Liver (tissue), 8 donors: ENCODE measurements at regions not wholly inside any gene's neighbourhood (a gene's known extent, or its start where the extent isn't known, plus 50 kb on each side); places are given as distances from the start of the nearest gene placed in this dataset.

Experiments used
- DNase-seq: peaks from one replicate; pipeline ENCODE4 v3.0.0-alpha.2; 2017; ENCODE audit warnings: low spot score
- H3K27ac ChIP-seq, 2 donors: one replicate each; pipeline ENCODE4 v1.7.0; 2013; ENCODE audit warnings: inconsistent platforms in 2 of 2, low read length in 2 of 2, control low read depth in 1 of 2, low read depth in 1 of 2, mild to moderate bottlenecking in 1 of 2
- H3K27me3 ChIP-seq, 4 donors: one replicate each; pipeline versions ENCODE4 v1.6.1 to v1.7.0; 2013; ENCODE audit warnings: low read length in 3 of 4, inconsistent platforms in 1 of 4, mild to moderate bottlenecking in 1 of 4, moderate library complexity in 1 of 4; ENCODE audit not compliant: control insufficient read depth in 4 of 4, insufficient read depth in 4 of 4
- H3K36me3 ChIP-seq, 4 donors: one replicate each; pipeline versions ENCODE4 v1.6.1 to v1.7.0; 2013; ENCODE audit warnings: low read length in 3 of 4, mild to moderate bottlenecking in 3 of 4, low read depth in 1 of 4, moderate library complexity in 1 of 4; ENCODE audit not compliant: control insufficient read depth in 4 of 4, insufficient read depth in 3 of 4
- H3K4me1 ChIP-seq, 4 donors: one replicate each; pipeline versions ENCODE4 v1.6.1 to v1.7.0; 2013; ENCODE audit warnings: low read length in 3 of 4, mild to moderate bottlenecking in 3 of 4, moderate library complexity in 1 of 4; ENCODE audit not compliant: control insufficient read depth in 4 of 4, insufficient read depth in 4 of 4
- H3K4me3 ChIP-seq, 3 donors: one replicate each; pipeline versions ENCODE4 v1.6.1 to v1.7.0; 2013; ENCODE audit warnings: low read length in 3 of 3, control low read depth in 1 of 3, low read depth in 1 of 3, mild to moderate bottlenecking in 1 of 3
- H3K9ac ChIP-seq, 2 donors: one replicate each; pipeline ENCODE4 v1.7.0; 2013; ENCODE audit warnings: low read length in 2 of 2, mild to moderate bottlenecking in 2 of 2, moderate library complexity in 2 of 2, control low read depth in 1 of 2, low read depth in 1 of 2
- H3K9me3 ChIP-seq, 4 donors: one replicate each; pipeline versions ENCODE4 v1.6.1 to v1.7.0; 2013; ENCODE audit warnings: low read length in 3 of 4; ENCODE audit not compliant: control insufficient read depth in 4 of 4
- ATF3 ChIP-seq: IDR thresholded peaks from 2 replicates; pipeline ENCODE4 v1.6.1; 2016; ENCODE audit warnings: antibody characterized with exemption
- CTCF ChIP-seq: fragments of 150-350 bp; IDR thresholded peaks from 2 replicates; pipeline ENCODE4 v1.5.1; 2017; ENCODE audit warnings: improper control_type of control experiment, low read depth, low read length; ENCODE audit not compliant: missing input control
- FOXA2 ChIP-seq: IDR thresholded peaks from 2 replicates; pipeline ENCODE4 v1.6.1; 2016; ENCODE audit warnings: antibody characterized with exemption
- GABPA ChIP-seq, 2 donors: IDR thresholded peaks in 1 of 2; conservative IDR thresholded peaks in 1 of 2; 2 replicates each; pipeline ENCODE4 v1.6.1; 2016; ENCODE audit warnings: antibody characterized with exemption in 2 of 2, mild to moderate bottlenecking in 1 of 2, moderate library complexity in 1 of 2
- HNF4A ChIP-seq, 2 donors: conservative IDR thresholded peaks; 2 replicates each; pipeline ENCODE4 v1.6.1; 2016; ENCODE audit warnings: antibody characterized with exemption in 2 of 2, mild to moderate bottlenecking in 2 of 2
- HNF4G ChIP-seq: IDR thresholded peaks from 2 replicates; pipeline ENCODE4 v1.6.1; 2016; ENCODE audit warnings: antibody characterized with exemption
- JUND ChIP-seq, 2 donors: IDR thresholded peaks; 2 replicates each; pipeline ENCODE4 v1.6.1; 2016; ENCODE audit warnings: antibody characterized with exemption in 2 of 2
- MAX ChIP-seq: IDR thresholded peaks from 2 replicates; pipeline ENCODE4 v1.6.1; 2016; ENCODE audit warnings: antibody characterized with exemption
- NR2F2 ChIP-seq: IDR thresholded peaks from 2 replicates; pipeline ENCODE4 v1.6.1; 2016; ENCODE audit warnings: antibody characterized with exemption
- RXRA ChIP-seq, 2 donors: IDR thresholded peaks; 2 replicates each; pipeline ENCODE4 v1.6.1; 2017 to 2018; ENCODE audit warnings: antibody characterized with exemption in 2 of 2, mild to moderate bottlenecking in 1 of 2
- SP1 ChIP-seq: IDR thresholded peaks from 2 replicates; pipeline ENCODE4 v1.6.1; 2018; ENCODE audit warnings: antibody characterized with exemption, mild to moderate bottlenecking
- TAF1 ChIP-seq: conservative IDR thresholded peaks from 2 replicates; pipeline ENCODE4 v1.6.1; 2016; ENCODE audit warnings: antibody characterized with exemption, mild to moderate bottlenecking
- ZBTB33 ChIP-seq: IDR thresholded peaks from 2 replicates; pipeline ENCODE4 v1.6.1; 2016; ENCODE audit warnings: antibody characterized with exemption
- WGBS: extraction: QIAGEN DNeasy Blood & Tissue Kit; methylation state at CpG from one replicate; pipeline ENCODE4 v1.1.7; 2013; 5-methylcytosine and 5-hydroxymethylcytosine counted together
- donor health status: healthy.
- donor health status: healthy.
- donor health status: healthy.
- donor health status: healthy.
- donor health status: healthy.

GRCh38 chr6:139519571-139520031 lies 145.2 kb upstream of the CITED2 start:
- no peak for DNase-seq

GRCh38 chr6:139519097-139519496 lies 144.6 kb upstream of the CITED2 start:
- 92% methylated on average over 5 of the region's 5 CpGs for WGBS
- H3K9ac ChIP-seq, result no peak overlapping the region
- H3K36me3 ChIP-seq, result no peaks in the 10 kb centered on the region
- H3K27me3 ChIP-seq, result no peaks in the 10 kb centered on the region
- H3K27ac ChIP-seq, result no peak overlapping the region
- TF ChIP-seq FOXA2 (no peak), SP1 (no peak), JUND (IDR thresholded peaks at IDR 0.05) (no peak), MAX (no peak), CTCF (no peak), HNF4A (conservative IDR thresholded peaks at IDR 0.05) (no peak), ATF3 (no peak)
- H3K4me3 ChIP-seq, result no peak overlapping the region
- H3K9me3 ChIP-seq, result no peaks in the 10 kb centered on the region
- no peak for DNase-seq
- peaks cover 0 to 2% (median 0%) of the 10 kb centered on the region in 4 donors for H3K4me1 ChIP-seq

More at GRCh38 chr6:139519571-139520031, 145.2 kb upstream of the CITED2 start:
- Histone ChIP-seq H3K27me3 (no peaks in the 10 kb centered on the region), H3K36me3 (no peaks in the 10 kb centered on the region), H3K9ac (no peak overlapping the region), H3K27ac (no peak overlapping the region), H3K9me3 (no peaks in the 10 kb centered on the region), H3K4me1 (peaks cover 0 to 2% (median 0%) of the 10 kb centered on the region in 4 donors), H3K4me3 (no peak overlapping the region)
- TF ChIP-seq GABPA (IDR thresholded peaks at IDR 0.05 in 1 of 2, conservative IDR thresholded peaks at IDR 0.05 in 1 of 2), result no peak
- TF ChIP-seq ZBTB33, result no peak
- TF ChIP-seq TAF1, result no peak
- WGBS, result 87% methylated on average over 5 of the region's 5 CpGs

GRCh38 chr6:139518556-139519091 lies 144.2 kb upstream of the CITED2 start:
- Histone ChIP-seq H3K9ac (no peak overlapping the region), H3K4me1 (peaks cover 0 to 2% (median 0%) of the 10 kb centered on the region in 4 donors), H3K36me3 (no peaks in the 10 kb centered on the region), H3K4me3 (no peak overlapping the region), H3K27me3 (no peaks in the 10 kb centered on the region), H3K9me3 (no peaks in the 10 kb centered on the region), H3K27ac (no peak overlapping the region)
- 88% methylated on average over 12 of the region's 12 CpGs for WGBS
- DNase-seq, result peak; percentile 71
- TF ChIP-seq GABPA (IDR thresholded peaks at IDR 0.05 in 1 of 2, conservative IDR thresholded peaks at IDR 0.05 in 1 of 2), result no peak
- no peak for TF ChIP-seq HNF4G
- no peak for TF ChIP-seq NR2F2
- no peak for TF ChIP-seq MAX
- no peak for TF ChIP-seq JUND (IDR thresholded peaks at IDR 0.05)
- no peak for TF ChIP-seq CTCF
- no peak for TF ChIP-seq SP1
- no peak for TF ChIP-seq RXRA (IDR thresholded peaks at IDR 0.05)
- no peak for TF ChIP-seq ATF3
- no peak for TF ChIP-seq HNF4A (conservative IDR thresholded peaks at IDR 0.05)
- TF ChIP-seq ZBTB33, result no peak
